ENCODE measurements at regions not wholly inside any gene's neighbourhood (a gene's known extent, or its start where the extent isn't known, plus 50 kb on each side); places are given as distances from the start of the nearest gene placed in this dataset.
"Not testable (repeated sequence)": the region's sequence is repeated elsewhere in the genome, so short reads cannot be mapped to it uniquely, and the experiment has no call there.

GRCh38 chr1:60791226-60791625, 291.1 kb upstream of the NFIA start (continued):
- TF ChIP-seq REST (IDR thresholded peaks at IDR 0.05) (no peak), NR2F2 (IDR thresholded peaks at IDR 0.05) (no peak), CTCF (IDR thresholded peaks at IDR 0.05; ENCODE audit: low read depth, low read length, missing input control) (no peak)

GRCh38 chr1:60773099-60773498, 309.3 kb upstream of the NFIA start:
- DNase-seq (ENCODE audit: low spot score); H3K4me3 ChIP-seq (ENCODE audit: low read depth in 1 of 3, low read length in 3 of 3); H3K27me3 ChIP-seq (ENCODE audit: control insufficient read depth in 4 of 4, insufficient read depth in 4 of 4, low read length in 3 of 4); H3K36me3 ChIP-seq (ENCODE audit: control insufficient read depth in 4 of 4, insufficient read depth in 3 of 4, low read depth in 1 of 4, low read length in 3 of 4); H3K4me1 ChIP-seq (ENCODE audit: control insufficient read depth in 4 of 4, insufficient read depth in 4 of 4, low read length in 3 of 4); H3K27ac ChIP-seq (ENCODE audit: low read depth in 1 of 2, low read length in 2 of 2); H3K9me3 ChIP-seq (ENCODE audit: control insufficient read depth in 4 of 4, low read length in 3 of 4); H3K9ac ChIP-seq (ENCODE audit: low read depth in 1 of 2, low read length in 2 of 2): not testable (repeated sequence)
- 70% methylated on average over 2 of the region's 2 CpGs for WGBS

- Histone ChIP-seq H3K4me1 (ENCODE audit: control insufficient read depth in 4 of 4, insufficient read depth in 4 of 4, low read length in 3 of 4) (peaks cover 0 to 1% (median 0%) of the 10 kb centered on the region in 4 donors), H3K27me3 (ENCODE audit: control insufficient read depth in 4 of 4, insufficient read depth in 4 of 4, low read length in 3 of 4) (no peaks in the 10 kb centered on the region), H3K4me3 (ENCODE audit: low read depth in 1 of 3, low read length in 3 of 3) (no peak overlapping the region), H3K9ac (ENCODE audit: low read depth in 1 of 2, low read length in 2 of 2) (no peak overlapping the region), H3K9me3 (ENCODE audit: control insufficient read depth in 4 of 4, low read length in 3 of 4) (no peaks in the 10 kb centered on the region), H3K27ac (ENCODE audit: low read depth in 1 of 2, low read length in 2 of 2) (no peak overlapping the region), H3K36me3 (ENCODE audit: control insufficient read depth in 4 of 4, insufficient read depth in 3 of 4, low read depth in 1 of 4, low read length in 3 of 4) (no peaks in the 10 kb centered on the region)
- 85% methylated on average over 1 of the region's 1 CpG for WGBS
- no peak for TF ChIP-seq MAX (IDR thresholded peaks at IDR 0.05)
- no peak for TF ChIP-seq SP1 (IDR thresholded peaks at IDR 0.05)
- TF ChIP-seq FOXA1 (IDR thresholded peaks at IDR 0.05): no peak
- TF ChIP-seq ATF3 (IDR thresholded peaks at IDR 0.05): no peak
- TF ChIP-seq YY1 (IDR thresholded peaks at IDR 0.05): no peak
- no peak for TF ChIP-seq HNF4A (conservative IDR thresholded peaks at IDR 0.05)
- no peak for TF ChIP-seq RAD21 (IDR thresholded peaks at IDR 0.05)
- no peak for TF ChIP-seq CTCF (IDR thresholded peaks at IDR 0.05; ENCODE audit: low read depth, low read length, missing input control)
- TF ChIP-seq JUND (IDR thresholded peaks at IDR 0.05): no peak
- no peak for TF ChIP-seq FOXA2 (IDR thresholded peaks at IDR 0.05)
- TF ChIP-seq GABPA (IDR thresholded peaks at IDR 0.05 in 1 of 2, conservative IDR thresholded peaks at IDR 0.05 in 1 of 2): no peak
- TF ChIP-seq REST (IDR thresholded peaks at IDR 0.05): no peak
- no peak for TF ChIP-seq ZBTB33 (IDR thresholded peaks at IDR 0.05)
- TF ChIP-seq HNF4G (IDR thresholded peaks at IDR 0.05): no peak
- no peak for DNase-seq (ENCODE audit: low spot score)
Measured at GRCh38 chr1:60769082-60769481, 313.3 kb upstream of the NFIA start.
